Central memory CD8-positive, alpha-beta T cell (primary cell): ENCODE measurements at regions not wholly inside any gene's neighbourhood (a gene's known extent, or its start where the extent isn't known, plus 50 kb on each side); places are given as distances from the start of the nearest gene placed in this dataset.
"Not testable (repeated sequence)": the region's sequence is repeated elsewhere in the genome, so short reads cannot be mapped to it uniquely, and the experiment has no call there.

Experiments
- ATAC-seq: fragments of 150-1000 bp; cut with Tn5 transposase; replicated peaks from 2 replicates; pipeline ENCODE4 v1.10.0; 2022; ENCODE audit warnings: mild to moderate bottlenecking, moderate FRiP score, moderate number of reproducible peaks; ENCODE audit not compliant: poor library complexity, severe bottlenecking; ENCODE audit errors: extremely low read depth
- DNase-seq, 2 donors: peaks; one replicate each; pipeline ENCODE4 v3.0.0; 2021; ENCODE audit warnings: low spot score in 2 of 2
- H3K27ac Mint-ChIP-seq: one replicate; pipeline ENCODE4 v1.8.0; 2022; ENCODE audit warnings: low read depth, mild to moderate bottlenecking, moderate library complexity, mixed read lengths
- H3K27me3 Mint-ChIP-seq: one replicate; pipeline ENCODE4 v1.8.0; 2022; ENCODE audit warnings: mixed read lengths
- H3K36me3 Mint-ChIP-seq: one replicate; pipeline ENCODE4 v1.8.0; 2022; ENCODE audit warnings: mild to moderate bottlenecking, moderate library complexity, mixed read lengths; ENCODE audit not compliant: insufficient read depth
- H3K4me1 Mint-ChIP-seq: one replicate; pipeline ENCODE4 v1.8.0; 2022; ENCODE audit warnings: mixed read lengths
- H3K4me3 Mint-ChIP-seq: one replicate; pipeline ENCODE4 v1.8.0; 2022; ENCODE audit warnings: mild to moderate bottlenecking, moderate library complexity, mixed read lengths
- H3K9me3 Mint-ChIP-seq: one replicate; pipeline ENCODE4 v1.8.0; 2022; ENCODE audit warnings: mixed read lengths

DNA sequence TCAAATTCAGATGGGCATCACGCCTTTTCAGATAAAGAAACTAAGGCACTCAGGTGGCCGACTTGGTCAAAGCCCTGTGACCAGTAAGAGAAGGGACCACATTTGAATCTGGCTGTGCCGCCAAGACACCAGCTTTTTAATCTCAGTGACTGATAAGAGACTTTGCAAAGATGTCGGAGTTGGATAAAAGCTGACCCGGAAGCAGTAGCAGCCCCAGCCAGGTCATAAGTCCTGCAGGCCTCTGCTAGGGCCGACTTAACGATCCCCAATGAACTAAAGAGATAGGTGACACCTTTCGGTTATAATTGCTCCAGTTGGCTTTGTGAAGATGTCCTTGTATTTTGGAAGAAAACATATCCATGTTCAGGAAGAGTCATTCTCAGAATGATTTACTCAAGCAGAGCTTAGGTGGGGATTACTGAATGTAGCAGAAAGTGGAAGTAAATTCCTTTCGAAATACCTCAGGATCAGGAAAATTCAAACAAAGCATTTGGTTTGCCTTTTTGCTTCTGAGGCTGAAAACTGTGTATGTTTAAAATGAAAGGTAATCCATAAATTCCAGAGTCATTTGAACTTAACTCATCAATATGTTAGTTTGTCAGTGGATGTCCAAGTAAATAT lies 164.2 kb upstream of the PITRM1 start:
- H3K4me3 Mint-ChIP-seq, result no peak overlapping the region
- H3K36me3 Mint-ChIP-seq, result no peaks in the 10 kb centered on the region
- H3K27me3 Mint-ChIP-seq, result peaks cover 37% of the 10 kb centered on the region
- ATAC-seq, result no peak
- H3K27ac Mint-ChIP-seq, result no peak overlapping the region
- DNase-seq, result no peak
- no peaks in the 10 kb centered on the region for H3K9me3 Mint-ChIP-seq
- H3K4me1 Mint-ChIP-seq, result no peaks in the 10 kb centered on the region

DNA sequence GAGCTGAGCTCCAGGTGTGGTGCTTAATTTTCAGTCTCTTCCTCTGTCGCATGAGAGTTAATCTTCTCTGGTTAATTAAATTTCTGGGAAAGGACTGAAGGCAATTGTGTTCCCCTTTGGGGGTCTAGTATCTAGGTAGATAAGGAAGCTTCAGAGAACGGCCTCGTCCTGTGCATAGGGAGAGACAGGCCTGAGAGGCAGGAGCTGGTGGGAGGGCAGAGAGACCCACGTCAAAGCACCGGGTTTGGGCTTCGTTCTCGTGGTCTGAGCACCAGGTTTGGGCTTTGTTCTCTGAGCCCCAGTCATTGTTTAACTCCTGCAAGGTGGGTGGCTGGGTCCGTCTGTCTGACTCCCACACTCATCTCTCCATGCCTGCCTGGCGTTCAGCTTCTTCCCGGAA lies 160.8 kb upstream of the PITRM1 start:
- H3K27ac Mint-ChIP-seq, result no peak overlapping the region
- H3K36me3 Mint-ChIP-seq, result peaks cover 2% of the 10 kb centered on the region
- H3K4me3 Mint-ChIP-seq, result no peak overlapping the region
- H3K4me1 Mint-ChIP-seq, result no peaks in the 10 kb centered on the region
- no peak for ATAC-seq
- no peaks in the 10 kb centered on the region for H3K9me3 Mint-ChIP-seq
- DNase-seq, result no peak
- peaks cover 13% of the 10 kb centered on the region for H3K27me3 Mint-ChIP-seq

DNA sequence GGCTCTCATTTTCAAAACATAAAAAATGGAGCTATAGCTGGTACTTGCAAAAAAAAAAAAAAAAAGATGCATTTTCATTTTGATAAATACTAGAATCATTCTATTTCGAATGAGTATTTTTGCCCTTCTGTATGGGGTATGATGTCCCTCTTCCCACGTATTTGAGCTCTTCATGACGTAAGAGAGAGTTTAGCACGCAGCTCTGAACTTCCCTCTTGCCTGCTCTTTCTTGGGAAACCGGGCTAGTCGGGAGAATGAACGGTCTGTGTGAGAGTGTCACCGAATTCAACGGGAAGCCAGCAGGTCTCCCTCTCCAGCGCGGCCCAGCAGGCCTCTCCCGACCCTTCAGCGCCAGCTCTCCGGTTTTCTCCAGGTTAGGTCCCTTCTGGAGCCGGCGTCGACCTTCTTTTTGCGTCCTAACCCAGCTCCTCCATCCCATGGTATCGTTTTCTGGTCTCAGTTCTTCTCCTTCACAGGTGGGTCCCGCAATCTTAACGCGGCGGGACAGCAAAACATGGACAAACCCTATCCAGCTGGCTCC lies 159.2 kb upstream of the PITRM1 start:
- Mint-ChIP-seq H3K4me1 (no peaks in the 10 kb centered on the region), H3K4me3 (no peak overlapping the region), H3K9me3 (no peaks in the 10 kb centered on the region), H3K36me3 (peaks cover 4% of the 10 kb centered on the region), H3K27me3 (peaks cover 13% of the 10 kb centered on the region), H3K27ac (no peak overlapping the region)
- DNase-seq, result no peak
- ATAC-seq, result no peak

DNA sequence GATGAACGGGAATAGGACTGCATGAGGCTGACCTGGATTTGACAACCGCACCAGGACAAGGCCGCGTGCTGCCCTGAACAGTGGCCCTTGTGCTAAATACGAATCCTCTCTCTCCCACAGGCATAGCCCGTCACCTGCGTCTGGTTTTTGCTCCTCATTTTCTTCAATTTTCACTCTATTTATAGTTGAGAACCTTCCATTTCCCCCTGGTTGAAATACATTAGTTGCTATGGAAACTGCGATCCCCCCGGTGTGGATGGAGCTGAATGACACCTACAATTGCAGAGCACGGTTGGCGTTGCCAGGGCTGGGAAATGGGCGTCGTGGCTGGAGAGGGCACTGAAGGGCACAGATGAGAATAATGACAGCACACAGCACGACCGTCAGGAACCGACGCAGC lies 158.6 kb upstream of the PITRM1 start:
- Mint-ChIP-seq H3K4me3 (no peak overlapping the region), H3K27ac (no peak overlapping the region), H3K4me1 (peaks cover 3% of the 10 kb centered on the region), H3K9me3 (no peaks in the 10 kb centered on the region), H3K36me3 (peaks cover 4% of the 10 kb centered on the region), H3K27me3 (peaks cover 13% of the 10 kb centered on the region)
- DNase-seq (no peak), ATAC-seq (no peak)

DNA sequence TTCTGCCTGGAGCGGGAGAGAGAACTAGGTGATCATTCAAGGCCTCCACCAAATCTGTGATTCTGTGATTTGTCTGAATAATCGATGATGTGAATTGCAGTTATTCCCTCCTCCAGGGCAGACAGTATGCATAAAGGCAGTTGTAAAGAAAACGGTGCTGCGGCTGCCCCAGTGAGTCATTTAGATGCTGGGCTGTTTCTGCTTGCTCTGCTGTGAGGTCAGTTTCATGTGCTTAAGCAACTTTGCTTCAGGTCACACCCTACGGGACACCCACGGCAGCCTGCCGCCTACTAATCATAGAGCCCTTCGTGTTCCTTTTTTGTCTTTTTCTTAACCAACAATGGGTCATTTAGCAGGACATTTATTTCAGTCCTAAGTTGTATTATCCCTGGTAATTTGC lies 158.1 kb upstream of the PITRM1 start:
- DNase-seq, result no peak
- peaks cover 13% of the 10 kb centered on the region for H3K27me3 Mint-ChIP-seq

DNA sequence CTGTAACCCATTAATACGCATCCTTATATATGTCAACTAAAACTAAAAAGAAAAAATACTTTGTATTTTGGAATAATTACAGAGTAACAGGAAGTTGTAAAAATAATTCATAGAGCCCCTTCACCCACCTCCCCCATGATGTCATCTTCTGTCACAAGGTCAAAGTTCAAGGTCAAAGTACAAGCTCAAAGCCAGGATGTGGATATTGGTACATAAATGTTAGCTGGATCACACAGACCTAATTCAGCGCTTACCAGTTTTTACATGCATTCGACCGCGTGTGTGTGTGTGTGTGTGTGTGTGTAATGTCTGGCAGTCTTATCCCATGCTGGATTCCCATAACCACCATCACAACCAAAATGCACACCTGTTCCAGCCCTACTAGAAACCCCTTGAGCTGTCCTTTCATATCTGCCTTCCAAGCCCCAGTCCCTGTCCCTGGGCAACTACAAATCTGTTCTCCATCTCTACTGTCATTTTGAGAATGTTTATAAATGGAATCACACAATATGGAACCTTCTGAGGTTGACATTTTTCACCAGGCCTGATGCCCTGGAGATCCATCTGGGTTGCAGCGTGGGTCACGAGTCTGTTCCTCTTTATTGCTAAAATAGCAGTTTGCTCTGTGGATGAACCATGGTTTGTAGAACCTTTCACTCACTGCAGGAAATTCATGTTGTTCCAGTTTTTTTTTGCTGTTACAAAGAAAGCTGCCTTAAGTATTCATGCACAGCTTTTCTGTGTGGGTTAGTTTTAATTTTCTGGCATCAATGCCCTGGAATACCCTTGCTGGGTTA lies 153.6 kb upstream of the PITRM1 start:
- DNase-seq, result no peak
- no peak overlapping the region for H3K4me3 Mint-ChIP-seq
- H3K9me3 Mint-ChIP-seq, result no peaks in the 10 kb centered on the region
- peaks cover 4% of the 10 kb centered on the region for H3K36me3 Mint-ChIP-seq
- peaks cover 20% of the 10 kb centered on the region for H3K4me1 Mint-ChIP-seq
- H3K27ac Mint-ChIP-seq, result no peak overlapping the region
- H3K27me3 Mint-ChIP-seq, result peaks cover under 1% of the 10 kb centered on the region
- ATAC-seq, result no peak

More for the DNA sequence above, 158.1 kb upstream of the PITRM1 start:
- H3K4me3 Mint-ChIP-seq, result no peak overlapping the region
- no peak overlapping the region for H3K27ac Mint-ChIP-seq
- H3K36me3 Mint-ChIP-seq, result peaks cover 4% of the 10 kb centered on the region
- H3K4me1 Mint-ChIP-seq, result peaks cover 4% of the 10 kb centered on the region
- ATAC-seq, result no peak
- H3K9me3 Mint-ChIP-seq, result no peaks in the 10 kb centered on the region

DNA sequence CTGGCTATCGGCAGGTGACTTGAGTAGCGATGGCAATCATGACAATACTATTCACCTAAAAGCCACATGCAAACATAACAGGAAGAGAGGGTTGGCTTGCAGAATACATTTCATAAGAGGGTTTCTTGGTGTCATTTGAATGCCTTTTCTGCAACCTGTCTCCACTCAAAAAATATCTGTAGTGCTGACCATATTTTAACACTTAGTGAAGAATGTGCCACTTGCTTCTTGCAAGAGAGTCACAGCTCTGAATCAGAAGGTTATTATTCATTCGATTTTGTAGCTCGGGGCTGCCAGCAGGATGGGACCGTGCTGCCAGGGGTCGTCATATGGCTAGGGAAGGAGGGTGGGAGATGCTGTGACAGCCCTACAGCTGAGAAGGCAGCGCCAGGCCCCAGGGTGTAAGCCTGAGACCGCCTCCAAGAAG lies 152.0 kb upstream of the PITRM1 start:
- Mint-ChIP-seq H3K4me3 (peak overlapping the region; percentile 74), H3K27me3 (peaks cover 7% of the 10 kb centered on the region), H3K9me3 (no peaks in the 10 kb centered on the region), H3K4me1 (peaks cover 25% of the 10 kb centered on the region), H3K36me3 (peaks cover 2% of the 10 kb centered on the region), H3K27ac (peak overlapping the region; percentile 8)
- DNase-seq, result no peak
- peak; percentile 81 for ATAC-seq

DNA sequence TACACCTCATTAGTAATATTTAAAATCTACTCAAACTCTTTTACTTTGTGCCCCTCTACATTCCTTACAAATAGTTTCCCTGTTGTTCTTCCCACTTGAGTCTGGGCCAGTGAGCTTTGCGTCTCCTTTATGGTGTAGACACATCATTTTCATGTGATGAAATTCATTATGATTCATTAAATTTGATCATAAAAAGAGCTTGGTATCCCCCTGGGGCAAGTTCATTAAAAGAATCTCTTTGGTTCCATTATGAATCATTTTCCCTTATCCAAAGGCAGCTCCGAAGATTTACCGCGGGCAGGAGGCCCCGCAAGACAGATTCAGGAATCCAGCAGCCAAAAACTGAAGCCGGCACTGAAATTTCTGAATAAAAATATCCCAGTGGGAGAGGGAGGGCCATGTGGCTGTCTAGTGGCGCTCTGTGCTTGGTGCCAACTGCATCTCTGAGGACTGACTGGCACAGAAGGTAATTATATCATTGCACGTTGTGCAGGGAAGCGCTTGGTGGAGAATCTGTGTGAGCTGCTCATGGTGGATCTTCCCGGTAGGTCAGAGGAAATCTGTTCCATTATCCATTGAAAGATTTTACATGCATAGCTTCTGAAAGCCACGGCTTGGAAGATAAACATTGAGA lies 151.4 kb upstream of the PITRM1 start:
- peaks cover 25% of the 10 kb centered on the region for H3K4me1 Mint-ChIP-seq
- H3K9me3 Mint-ChIP-seq, result no peaks in the 10 kb centered on the region
- H3K27ac Mint-ChIP-seq, result peak overlapping the region; percentile 8
- no peak for DNase-seq
- ATAC-seq, result no peak
- H3K4me3 Mint-ChIP-seq, result peak overlapping the region; percentile 74
- H3K36me3 Mint-ChIP-seq, result peaks cover 2% of the 10 kb centered on the region
- H3K27me3 Mint-ChIP-seq, result peaks cover 7% of the 10 kb centered on the region

DNA sequence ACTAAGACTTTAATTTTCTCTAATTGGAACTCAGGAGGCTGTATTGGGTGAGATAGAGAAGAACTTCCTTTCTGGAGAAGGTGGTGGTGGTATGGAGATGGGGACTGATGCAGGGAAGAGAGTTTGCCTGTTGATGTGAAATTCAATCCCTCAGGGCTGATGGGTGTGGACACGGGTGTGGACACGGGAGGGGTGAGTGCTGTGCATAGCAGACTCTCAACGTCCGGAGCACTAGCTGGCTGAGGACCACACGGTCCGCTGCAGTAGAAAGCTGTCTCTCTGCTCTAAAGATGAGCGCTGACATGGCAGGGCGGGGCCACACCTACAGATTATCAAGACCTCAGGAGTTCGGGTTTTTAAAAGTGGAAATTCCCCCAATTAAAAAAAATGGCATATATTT lies 148.5 kb upstream of the PITRM1 start:
- Mint-ChIP-seq H3K9me3 (no peaks in the 10 kb centered on the region), H3K4me3 (no peak overlapping the region), H3K36me3 (no peaks in the 10 kb centered on the region), H3K27me3 (peaks cover 24% of the 10 kb centered on the region), H3K27ac (no peak overlapping the region), H3K4me1 (peaks cover 21% of the 10 kb centered on the region)
- ATAC-seq (no peak), DNase-seq (no peak)

DNA sequence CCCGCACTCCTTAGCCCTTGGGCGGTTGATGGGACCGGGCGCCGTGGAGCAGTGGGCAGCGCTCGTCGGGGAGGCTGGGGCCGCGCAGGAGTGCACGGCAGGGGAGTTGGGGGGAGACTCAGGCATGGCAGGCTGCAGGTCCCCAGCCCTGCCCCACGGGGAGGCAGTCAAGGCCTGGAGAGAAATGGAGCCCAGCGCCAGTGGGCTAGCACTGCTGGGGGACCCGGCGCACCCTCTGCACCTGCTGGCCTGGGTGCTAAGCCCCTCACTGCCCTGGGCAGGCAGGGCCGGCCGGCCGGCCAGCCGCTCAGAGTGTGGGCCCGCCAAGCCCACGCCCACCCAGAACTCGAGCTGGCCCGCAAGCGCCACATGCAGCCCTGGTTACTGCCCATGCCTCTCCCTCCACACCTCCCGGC lies 147.2 kb upstream of the PITRM1 start:
- H3K27me3 Mint-ChIP-seq, result peaks cover 25% of the 10 kb centered on the region
- no peaks in the 10 kb centered on the region for H3K36me3 Mint-ChIP-seq
- ATAC-seq (no peak), DNase-seq (no peak)
- no peaks in the 10 kb centered on the region for H3K9me3 Mint-ChIP-seq
- no peak overlapping the region for H3K27ac Mint-ChIP-seq
- H3K4me1 Mint-ChIP-seq, result peaks cover 19% of the 10 kb centered on the region
- H3K4me3 Mint-ChIP-seq, result no peak overlapping the region

DNA sequence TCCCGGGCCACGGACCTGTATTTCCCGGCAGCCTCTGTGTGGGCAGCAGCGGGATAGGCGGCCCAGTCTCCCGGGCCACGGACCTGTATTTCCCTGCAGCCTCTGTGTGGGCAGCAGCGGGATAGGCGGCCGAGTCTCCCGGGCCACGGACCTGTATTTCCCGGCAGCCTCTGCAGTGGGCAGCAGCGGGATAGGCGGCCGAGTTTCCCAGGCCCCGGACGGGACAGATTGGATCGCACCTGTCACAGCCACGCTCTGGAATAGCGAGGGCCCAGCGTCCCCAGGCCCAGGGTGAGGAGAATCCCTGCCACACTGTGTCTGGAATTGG lies 145.9 kb upstream of the PITRM1 start:
- H3K27me3 Mint-ChIP-seq, result peaks cover 39% of the 10 kb centered on the region
- DNase-seq, H3K4me1 Mint-ChIP-seq: not testable (repeated sequence)

DNA sequence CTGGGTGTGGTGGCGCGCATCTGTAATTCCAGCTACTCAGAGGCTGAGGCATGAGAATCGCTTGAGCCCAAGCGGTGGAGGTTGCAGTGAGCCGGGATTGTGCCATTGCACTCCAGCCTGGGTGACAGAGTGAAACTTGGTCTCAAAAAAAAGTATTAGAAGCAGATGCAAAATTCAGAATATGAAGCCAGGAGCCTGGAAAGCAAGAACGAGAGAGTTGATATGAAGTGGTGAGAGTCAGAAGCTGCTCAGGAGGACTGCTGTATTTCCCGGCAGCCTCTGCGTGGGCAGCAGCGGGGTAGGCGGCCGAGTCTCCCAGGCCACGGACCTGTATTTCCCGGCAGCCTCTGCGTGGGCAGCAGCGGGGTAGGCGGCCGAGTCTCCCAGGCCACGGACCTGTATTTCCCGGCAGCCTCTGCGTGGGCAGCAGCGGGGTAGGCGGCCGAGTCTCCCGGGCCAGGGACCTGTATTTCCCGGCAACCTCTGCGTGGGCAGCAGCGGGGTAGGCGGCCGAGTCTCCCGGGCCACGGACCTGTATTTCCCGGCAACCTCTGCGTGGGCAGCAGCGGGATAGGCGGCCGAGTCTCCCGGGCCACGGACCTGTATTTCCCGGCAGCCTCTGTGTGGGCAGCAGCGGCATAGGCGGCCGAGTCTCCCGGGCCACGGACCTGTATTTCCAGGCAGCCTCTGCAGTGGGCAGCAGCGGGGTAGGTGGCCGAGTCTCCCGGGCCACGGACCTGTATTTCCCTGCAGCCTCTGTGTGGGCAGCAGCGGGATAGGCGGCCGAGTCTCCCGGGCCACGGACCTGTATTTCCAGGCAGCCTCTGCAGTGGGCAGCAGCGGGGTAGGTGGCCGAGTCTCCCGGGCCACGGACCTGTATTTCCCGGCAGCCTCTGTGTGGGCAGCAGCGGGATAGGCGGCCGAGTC lies 145.2 kb upstream of the PITRM1 start:
- H3K36me3 Mint-ChIP-seq, result not testable (repeated sequence)

More for the DNA sequence above, 145.9 kb upstream of the PITRM1 start:
- H3K36me3 Mint-ChIP-seq, H3K4me3 Mint-ChIP-seq, H3K27ac Mint-ChIP-seq, H3K9me3 Mint-ChIP-seq, ATAC-seq: not testable (repeated sequence)

More for the DNA sequence above, 145.2 kb upstream of the PITRM1 start:
- H3K9me3 Mint-ChIP-seq, DNase-seq, H3K4me3 Mint-ChIP-seq, H3K4me1 Mint-ChIP-seq, ATAC-seq: not testable (repeated sequence)
- peaks cover 45% of the 10 kb centered on the region for H3K27me3 Mint-ChIP-seq
- peak overlapping the region; percentile 54 for H3K27ac Mint-ChIP-seq
